ENCODE measurements at regions not wholly inside any gene's neighbourhood (a gene's known extent, or its start where the extent isn't known, plus 50 kb on each side); places are given as distances from the start of the nearest gene placed in this dataset.

- H3K4me3 ChIP-seq (ENCODE audit: low read depth, poor library complexity, severe bottlenecking) = no peak overlapping the region
- no peak for DNase-seq (ENCODE audit: low spot score in 2 of 2)
- intact Hi-C loops (cut with DNase I; ENCODE audit: low total_unique reads) = no loop called here
- WGBS, 2 donors = 73 to 85% methylated on average over 4 of the region's 4 CpGs
- TF ChIP-seq CTCF (IDR thresholded peaks at IDR 0.05) (no peak), POLR2A (IDR thresholded peaks at IDR 0.05) (no peak)
These were observed 54.6 kb upstream of the OR5P2 start for GRCh38 chr11:7851391-7851790.

- DNase-seq (ENCODE audit: low spot score in 2 of 2) = no peak
- TF ChIP-seq POLR2A (IDR thresholded peaks at IDR 0.05) (no peak), CTCF (IDR thresholded peaks at IDR 0.05) (no peak)
- intact Hi-C loops (cut with DNase I; ENCODE audit: low total_unique reads) = no loop called here
- 59 to 70% methylated on average over 10 of the region's 10 CpGs for WGBS, 2 donors
- no peak overlapping the region for H3K4me3 ChIP-seq (ENCODE audit: low read depth, poor library complexity, severe bottlenecking)
These were observed 52.3 kb upstream of the OR5P2 start for GRCh38 chr11:7849018-7849417.

All from lower leg skin (tissue), 4 donors.